DMS79 (cell line): ENCODE measurements at regions not wholly inside any gene's neighbourhood (a gene's known extent, or its start where the extent isn't known, plus 50 kb on each side); places are given as distances from the start of the nearest gene placed in this dataset.

Experiments
- DNase-seq: peaks from one replicate; lab custom pipeline; 2025; lab: John Stamatoyannopoulos, UW

GRCh38 chr2:7973801-7974480, 707.9 kb upstream of the ID2 start:
- no peak for DNase-seq

GRCh38 chr2:7974936-7975335, 706.9 kb upstream of the ID2 start:
- no peak for DNase-seq

GRCh38 chr2:7976206-7976605, 705.6 kb upstream of the ID2 start:
- no peak for DNase-seq

- no peak for DNase-seq
Observed at GRCh38 chr2:7977981-7978380, 703.9 kb upstream of the ID2 start.

GRCh38 chr2:7982054-7982453, 699.8 kb upstream of the ID2 start:
- no peak for DNase-seq

- no peak for DNase-seq
Observed at GRCh38 chr2:7983451-7983850, 698.4 kb upstream of the ID2 start.

- DNase-seq = no peak
Observed at GRCh38 chr2:7983912-7984311, 697.9 kb upstream of the ID2 start.

- DNase-seq = no peak
Observed at GRCh38 chr2:7984693-7985353, 697.0 kb upstream of the ID2 start.

GRCh38 chr2:7986431-7986830, 695.4 kb upstream of the ID2 start:
- no peak for DNase-seq

GRCh38 chr2:7987992-7988391, 693.9 kb upstream of the ID2 start:
- no peak for DNase-seq

- no peak for DNase-seq
Observed at GRCh38 chr2:7988440-7988839, 693.4 kb upstream of the ID2 start.

- DNase-seq = no peak
Observed at GRCh38 chr2:7989823-7990222, 692.0 kb upstream of the ID2 start.

- DNase-seq = peak; percentile 30
Observed at GRCh38 chr2:7992612-7993602, 688.9 kb upstream of the ID2 start.

GRCh38 chr2:7994397-7994951, 687.4 kb upstream of the ID2 start:
- DNase-seq = peak; percentile 45

GRCh38 chr2:7997279-7997678, 684.6 kb upstream of the ID2 start:
- DNase-seq = no peak

GRCh38 chr2:7999683-8000476, 682.0 kb upstream of the ID2 start:
- DNase-seq = no peak

GRCh38 chr2:8000870-8001269, 681.0 kb upstream of the ID2 start:
- DNase-seq = no peak

GRCh38 chr2:8002765-8003393, 679.0 kb upstream of the ID2 start:
- DNase-seq = no peak

- no peak for DNase-seq
Observed at GRCh38 chr2:8003462-8004075, 678.3 kb upstream of the ID2 start.

GRCh38 chr2:8004250-8004681, 677.6 kb upstream of the ID2 start:
- no peak for DNase-seq

GRCh38 chr2:8006181-8006580, 675.7 kb upstream of the ID2 start:
- DNase-seq = no peak
